SK-N-SH (cell line): ENCODE measurements at regions not wholly inside any gene's neighbourhood (a gene's known extent, or its start where the extent isn't known, plus 50 kb on each side); places are given as distances from the start of the nearest gene placed in this dataset.

Source experiments
- CTCF ChIA-PET: fragments of 300-600, 350-600 bp; formaldehyde crosslinking; extraction: SDS; loops from one replicate; lab custom pipeline; 2021; lab: Yijun Ruan, JAX
- POLR2A ChIA-PET: fragments of 350-600 bp; sonication (Branson Sonifier 250); formaldehyde crosslinking; extraction: SDS; loops from one replicate; lab custom pipeline; 2020; ENCODE audit warnings: antibody characterized with exemption, inconsistent platforms; lab: Yijun Ruan, JAX
- DNase-seq: peaks from one replicate; pipeline ENCODE4 v3.0.0; 2012
- H2AFZ ChIP-seq: fragments of 200-600 bp; sonication (generic); 2 replicates; pipeline ENCODE4 v1.8.1; 2016; ENCODE audit warnings: antibody characterized with exemption, mild to moderate bottlenecking, low read depth
- H3F3A ChIP-seq: fragments of 200-600 bp; sonication (generic); replicated peaks from 2 replicates; pipeline ENCODE3; 2016; ENCODE audit warnings: antibody characterized with exemption, mild to moderate bottlenecking; ENCODE audit not compliant: insufficient read depth
- H3K27ac ChIP-seq, 2 experiments: fragments of 200-500 bp in 1 of 2; fragments of 200-600 bp in 1 of 2; sonication (Bioruptor generic) in 1 of 2; sonication (generic), shearing (Covaris generic) in 1 of 2; 2 replicates each; pipeline versions ENCODE4 v1.5.1 to v1.6.1; 2014 to 2016; ENCODE audit warnings: low read depth in 2 of 2, inconsistent platforms in 1 of 2, low read length in 1 of 2, mild to moderate bottlenecking in 1 of 2, mixed read lengths in 1 of 2
- H3K27me3 ChIP-seq: fragments of 200-600 bp; sonication (generic), shearing (Covaris generic); 2 replicates; pipeline ENCODE4 v1.6.1; 2016; ENCODE audit warnings: mixed run types; ENCODE audit not compliant: insufficient read depth
- H3K36me3 ChIP-seq, 2 experiments: fragments of 200-500 bp in 1 of 2; fragments of 200-600 bp in 1 of 2; sonication (Bioruptor generic) in 1 of 2; sonication (generic) in 1 of 2; replicated peaks in 1 of 2; 2 replicates each; pipeline versions ENCODE3 to v1.5.1; 2014 to 2016; ENCODE audit warnings: low read length in 1 of 2, mild to moderate bottlenecking in 1 of 2; ENCODE audit not compliant: insufficient read depth in 2 of 2, control insufficient read depth in 1 of 2
- H3K4me1 ChIP-seq, 2 experiments: fragments of 200-500 bp in 1 of 2; fragments of 200-600 bp in 1 of 2; sonication (Bioruptor generic) in 1 of 2; sonication (generic), shearing (Covaris generic) in 1 of 2; 2 replicates each; pipeline versions ENCODE4 v1.5.1 to v1.6.1; 2014 to 2016; ENCODE audit warnings: low read depth in 1 of 2, low read length in 1 of 2, mixed run types in 1 of 2; ENCODE audit not compliant: insufficient read depth in 2 of 2, control insufficient read depth in 1 of 2
- H3K4me2 ChIP-seq: fragments of 200-600 bp; sonication (generic), shearing (Covaris generic); 2 replicates; pipeline ENCODE4 v1.6.1; 2017; ENCODE audit warnings: mixed run types
- H3K4me3 ChIP-seq, 2 experiments: fragments of 200-500 bp in 1 of 2; fragments of 200-600 bp in 1 of 2; sonication (Bioruptor generic) in 1 of 2; sonication (generic), shearing (Covaris generic) in 1 of 2; 2 replicates each; pipeline versions ENCODE4 v1.5.1 to v1.8.1; 2014 to 2016; ENCODE audit warnings: low read depth in 2 of 2, inconsistent platforms in 1 of 2, low read length in 1 of 2, mild to moderate bottlenecking in 1 of 2, mixed read lengths in 1 of 2, moderate library complexity in 1 of 2
- H3K79me2 ChIP-seq: fragments of 200-600 bp; sonication (generic); 2 replicates; pipeline ENCODE4 v1.8.1; 2017; ENCODE audit warnings: mild to moderate bottlenecking; ENCODE audit not compliant: insufficient read depth
- H3K9ac ChIP-seq: fragments of 200-600 bp; sonication (generic); 2 replicates; pipeline ENCODE4 v1.6.1; 2017; ENCODE audit warnings: mixed run types
- H3K9me2 ChIP-seq: fragments of 200-600 bp; sonication (generic); 2 replicates; pipeline ENCODE4 v1.6.1; 2017; ENCODE audit warnings: mixed run types
- H3K9me3 ChIP-seq: fragments of 200-600 bp; sonication (generic); 2 replicates; pipeline ENCODE4 v1.6.1; 2017; ENCODE audit warnings: mixed run types, mild to moderate bottlenecking, moderate library complexity
- H4K20me1 ChIP-seq: fragments of 200-600 bp; sonication (generic); 2 replicates; pipeline ENCODE4 v1.6.1; 2017; ENCODE audit warnings: mild to moderate bottlenecking, mixed run types; ENCODE audit not compliant: insufficient read depth
- CTCF ChIP-seq: fragments of 200-600 bp; sonication (generic); IDR thresholded peaks from 2 replicates; pipeline ENCODE4 v1.6.1; 2017; ENCODE audit warnings: antibody characterized with exemption, mild to moderate bottlenecking, moderate library complexity
- EZH2phosphoT487 ChIP-seq: fragments of 200-600 bp; sonication (generic); IDR thresholded peaks from 2 replicates; pipeline ENCODE4 v1.6.1; 2017; ENCODE audit warnings: low read depth, mixed run types, mild to moderate bottlenecking, antibody characterized with exemption, moderate library complexity, borderline replicate concordance
- IRF3 ChIP-seq: fragments of 150-350 bp; IDR thresholded peaks from 2 replicates; pipeline ENCODE4 v1.6.1; 2016; ENCODE audit warnings: mild to moderate bottlenecking, low read depth, low read length
- JUND ChIP-seq: IDR thresholded peaks from 2 replicates; pipeline ENCODE4 v1.4.0; 2012
- MAX ChIP-seq: IDR thresholded peaks from 2 replicates; pipeline ENCODE4 v1.4.0; 2012; ENCODE audit warnings: low read depth
- NFIC ChIP-seq: IDR thresholded peaks from 2 replicates; pipeline ENCODE4 v1.4.0; 2012; ENCODE audit warnings: borderline replicate concordance
- PBX3 ChIP-seq: IDR thresholded peaks from 2 replicates; pipeline ENCODE4; 2012
- POLR2AphosphoS5 ChIP-seq: IDR thresholded peaks from 2 replicates; pipeline ENCODE4 v1.6.1; 2012; ENCODE audit warnings: low read depth, low read length
- REST ChIP-seq: IDR thresholded peaks from 2 replicates; pipeline ENCODE4 v1.6.1; 2012; ENCODE audit warnings: mild to moderate bottlenecking, low read depth, low read length, moderate library complexity
- RXRA ChIP-seq: IDR thresholded peaks from 2 replicates; pipeline ENCODE4 v1.4.0; 2012; ENCODE audit warnings: low read depth, mild to moderate bottlenecking, borderline replicate concordance
- SIN3A ChIP-seq: IDR thresholded peaks from 2 replicates; pipeline ENCODE4 v1.6.1; 2012; ENCODE audit warnings: low read depth, mild to moderate bottlenecking, low read length, moderate library complexity, borderline replicate concordance
- SMC3 ChIP-seq: IDR thresholded peaks from 2 replicates; pipeline ENCODE4 v1.6.1; 2012; ENCODE audit warnings: low read depth, low read length, improper control_type of control experiment
- USF2 ChIP-seq: fragments of 150-350 bp; IDR thresholded peaks from 2 replicates; pipeline ENCODE4 v1.6.1; 2017; ENCODE audit warnings: antibody characterized with exemption, low read length, low read depth, borderline replicate concordance
- YY1 ChIP-seq: IDR thresholded peaks from 2 replicates; pipeline ENCODE4 v1.4.0; 2012; ENCODE audit warnings: low read depth, mild to moderate bottlenecking
- WGBS: methylation state at CpG from one replicate; pipeline ENCODE4 v1.1.6; 2017; ENCODE audit warnings: low lambda C conversion rate; 5-methylcytosine and 5-hydroxymethylcytosine counted together

GRCh38 chr10:123373591-123373990, 219.4 kb downstream of the BUB3 start:
- no peak overlapping the region for H2AFZ ChIP-seq
- H3K9me2 ChIP-seq: no peaks in the 10 kb centered on the region
- no peak overlapping the region for H3K4me2 ChIP-seq
- H3K79me2 ChIP-seq: no peaks in the 10 kb centered on the region
- no peak for DNase-seq
- 21% methylated on average over 6 of the region's 6 CpGs for WGBS
- H3K27ac ChIP-seq: no peak overlapping the region
- ChIA-PET CTCF (interaction anchor here (0.6 to 1.2 kb wide), 2 partner anchors 234 to 720 kb away, joined by 3 read pairs; no protein-coding TSS in a partner anchor), POLR2A (interaction anchor here (1.2 kb wide), 1 partner anchor 214 kb away, joined by 3 read pairs; no protein-coding TSS in a partner anchor)
- no peaks in the 10 kb centered on the region for H3K9me3 ChIP-seq
- H3K9ac ChIP-seq: no peak overlapping the region
- no peaks in the 10 kb centered on the region for H3K27me3 ChIP-seq
- TF ChIP-seq YY1 (no peak), POLR2AphosphoS5 (no peak), NFIC (no peak), EZH2phosphoT487 (no peak), RXRA (no peak), PBX3 (no peak), USF2 (no peak), SMC3 (no peak), MAX (no peak), SIN3A (no peak), JUND (no peak), REST (no peak), CTCF (no peak), IRF3 (no peak)
- TF ChIP-seq, all 33 proteins: peak for 0
- Histone ChIP-seq H3K4me1 (no peaks in the 10 kb centered on the region; a peak in 1 of 4 replicates), H3K4me3 (no peak overlapping the region), H4K20me1 (no peaks in the 10 kb centered on the region), H3K36me3 (no peaks in the 10 kb centered on the region), H3F3A (no peaks in the 10 kb centered on the region)
